Fibroblast of lung (primary cell): ENCODE measurements at regions not wholly inside any gene's neighbourhood (a gene's known extent, or its start where the extent isn't known, plus 50 kb on each side); places are given as distances from the start of the nearest gene placed in this dataset.

Experiments
- CTCF ChIP-seq, 2 donors: IDR thresholded peaks in 1 of 2; conservative IDR thresholded peaks in 1 of 2; 1 replicate in 1 of 2; 2 replicates in 1 of 2; pipeline ENCODE4 v1.5.1; 2011 to 2012; ENCODE audit warnings: low read length in 2 of 2, control low read depth in 1 of 2, inconsistent platforms in 1 of 2, low read depth in 1 of 2, mild to moderate bottlenecking in 1 of 2
- EZH2 ChIP-seq: IDR thresholded peaks from 2 replicates; pipeline ENCODE4 v1.5.1; 2012; ENCODE audit warnings: low read length, control low read depth, mild to moderate bottlenecking; ENCODE audit errors: missing control alignments

GRCh38 chr2:200758341-200758740, 53.4 kb upstream of the BZW1 start:
- TF ChIP-seq CTCF (conservative IDR thresholded peaks at IDR 0.05 in 1 of 2, IDR thresholded peaks at IDR 0.05 in 1 of 2; ENCODE audit: low read depth in 1 of 2, low read length in 2 of 2) (no peak), EZH2 (no peak)
